ENCODE measurements at regions not wholly inside any gene's neighbourhood (a gene's known extent, or its start where the extent isn't known, plus 50 kb on each side); places are given as distances from the start of the nearest gene placed in this dataset.

GRCh38 chr18:40559556-40559955 lies 1395.5 kb upstream of the PIK3C3 start:
- DNase-seq: peak; percentile 4

GRCh38 chr18:40558706-40559392 lies 1396.2 kb upstream of the PIK3C3 start:
- DNase-seq: no peak

- no peak for DNase-seq
These were observed 1399.1 kb upstream of the PIK3C3 start for GRCh38 chr18:40555914-40556313.

GRCh38 chr18:40553029-40553428 lies 1402.0 kb upstream of the PIK3C3 start:
- no peak for DNase-seq

GRCh38 chr18:40546875-40547274 lies 1408.2 kb upstream of the PIK3C3 start:
- DNase-seq: no peak

- DNase-seq: no peak
These were observed 1420.3 kb upstream of the PIK3C3 start for GRCh38 chr18:40534723-40535122.

- no peak for DNase-seq
These were observed 1423.0 kb upstream of the PIK3C3 start for GRCh38 chr18:40532046-40532445.

GRCh38 chr18:40531051-40531450 lies 1424.0 kb upstream of the PIK3C3 start:
- no peak for DNase-seq

- DNase-seq: no peak
These were observed 1425.6 kb upstream of the PIK3C3 start for GRCh38 chr18:40529478-40529877.

- no peak for DNase-seq
These were observed 1430.2 kb upstream of the PIK3C3 start for GRCh38 chr18:40524881-40525280.

GRCh38 chr18:40523287-40523686 lies 1431.7 kb upstream of the PIK3C3 start:
- no peak for DNase-seq

GRCh38 chr18:40501026-40501425 lies 1454.0 kb upstream of the PIK3C3 start:
- peak; percentile 9 for DNase-seq

GRCh38 chr18:40494603-40495002 lies 1460.4 kb upstream of the PIK3C3 start:
- no peak for DNase-seq

- DNase-seq: no peak
These were observed 1461.7 kb upstream of the PIK3C3 start for GRCh38 chr18:40493316-40493715.

- no peak for DNase-seq
These were observed 1465.7 kb upstream of the PIK3C3 start for GRCh38 chr18:40489301-40489700.

- DNase-seq: no peak
These were observed 1469.7 kb upstream of the PIK3C3 start for GRCh38 chr18:40485318-40485717.

- no peak for DNase-seq
These were observed 1481.6 kb upstream of the PIK3C3 start for GRCh38 chr18:40473221-40474029.

GRCh38 chr18:40470723-40471122 lies 1484.3 kb upstream of the PIK3C3 start:
- DNase-seq: no peak

GRCh38 chr18:40469851-40470250 lies 1485.2 kb upstream of the PIK3C3 start:
- no peak for DNase-seq

- peak; percentile 37 for DNase-seq
These were observed 1485.7 kb upstream of the PIK3C3 start for GRCh38 chr18:40469316-40469715.

- DNase-seq: no peak
These were observed 1491.0 kb upstream of the PIK3C3 start for GRCh38 chr18:40464032-40464431.

- no peak for DNase-seq
These were observed 1501.1 kb upstream of the PIK3C3 start for GRCh38 chr18:40453903-40454302.

- no peak for DNase-seq
These were observed 1502.4 kb upstream of the PIK3C3 start for GRCh38 chr18:40452599-40452998.
